ENCODE measurements at regions not wholly inside any gene's neighbourhood (a gene's known extent, or its start where the extent isn't known, plus 50 kb on each side); places are given as distances from the start of the nearest gene placed in this dataset.

GRCh38 chr12:41959271-41959670 lies 185.4 kb downstream of the GXYLT1 start:
- Histone ChIP-seq H3K36me3 (no peaks in the 10 kb centered on the region), H3K4me3 (no peak overlapping the region), H3K27ac (no peak overlapping the region), H3K9me3 (no peaks in the 10 kb centered on the region), H3K4me1 (no peaks in the 10 kb centered on the region), H3K27me3 (no peaks in the 10 kb centered on the region)
- no peak for DNase-seq
- ATAC-seq (ENCODE audit: low FRiP score in 2 of 2): no peak
- WGBS, 2 donors: 80 to 91% methylated on average over 2 of the region's 2 CpGs
- TF ChIP-seq CTCF (IDR thresholded peaks at IDR 0.05): no peak
- no peak for TF ChIP-seq POLR2A (IDR thresholded peaks at IDR 0.05)
- no peak for TF ChIP-seq POLR2AphosphoS5 (IDR thresholded peaks at IDR 0.05)
- TF ChIP-seq EP300 (IDR thresholded peaks at IDR 0.05): no peak

GRCh38 chr12:41956353-41956752 lies 188.3 kb downstream of the GXYLT1 start:
- no peaks in the 10 kb centered on the region for H3K4me1 ChIP-seq
- no peaks in the 10 kb centered on the region for H3K36me3 ChIP-seq
- H3K27ac ChIP-seq: no peak overlapping the region
- no peaks in the 10 kb centered on the region for H3K9me3 ChIP-seq
- DNase-seq: no peak
- H3K4me3 ChIP-seq: no peak overlapping the region
- H3K27me3 ChIP-seq: no peaks in the 10 kb centered on the region
- no peak for TF ChIP-seq POLR2AphosphoS5 (IDR thresholded peaks at IDR 0.05)
- no peak for TF ChIP-seq POLR2A (IDR thresholded peaks at IDR 0.05)
- no peak for TF ChIP-seq EP300 (IDR thresholded peaks at IDR 0.05)
- no peak for TF ChIP-seq CTCF (IDR thresholded peaks at IDR 0.05)
- 68 to 77% methylated on average over 2 of the region's 2 CpGs for WGBS, 2 donors
- ATAC-seq (ENCODE audit: low FRiP score in 2 of 2): no peak

GRCh38 chr12:41950455-41950854 lies 194.2 kb downstream of the GXYLT1 start:
- 27 to 74% methylated on average over 1 of the region's 1 CpG for WGBS, 2 donors
- Histone ChIP-seq H3K27me3 (no peaks in the 10 kb centered on the region), H3K9me3 (peaks cover 0 to 13% (median 9%) of the 10 kb centered on the region in 4 donors), H3K4me3 (no peak overlapping the region), H3K4me1 (no peaks in the 10 kb centered on the region), H3K36me3 (no peaks in the 10 kb centered on the region), H3K27ac (no peak overlapping the region)
- ATAC-seq (ENCODE audit: low FRiP score in 2 of 2) (no peak), DNase-seq (no peak)
- TF ChIP-seq CTCF (IDR thresholded peaks at IDR 0.05) (no peak), POLR2AphosphoS5 (IDR thresholded peaks at IDR 0.05) (no peak), POLR2A (IDR thresholded peaks at IDR 0.05) (no peak), EP300 (IDR thresholded peaks at IDR 0.05) (no peak)

GRCh38 chr12:41946106-41946505 lies 198.6 kb downstream of the GXYLT1 start:
- no peak overlapping the region for H3K27ac ChIP-seq
- peaks cover 0 to 14% (median 9%) of the 10 kb centered on the region in 4 donors for H3K9me3 ChIP-seq
- H3K36me3 ChIP-seq: no peaks in the 10 kb centered on the region
- H3K4me1 ChIP-seq: no peaks in the 10 kb centered on the region
- H3K27me3 ChIP-seq: no peaks in the 10 kb centered on the region
- no peak overlapping the region for H3K4me3 ChIP-seq
- WGBS, 2 donors: 100% methylated on average over 1 to 2 of the region's 2 CpGs
- DNase-seq (no peak), ATAC-seq (ENCODE audit: low FRiP score in 2 of 2) (no peak)
- TF ChIP-seq CTCF (IDR thresholded peaks at IDR 0.05) (no peak), POLR2AphosphoS5 (IDR thresholded peaks at IDR 0.05) (no peak), EP300 (IDR thresholded peaks at IDR 0.05) (no peak), POLR2A (IDR thresholded peaks at IDR 0.05) (no peak)

GRCh38 chr12:41944216-41944615 lies 200.5 kb downstream of the GXYLT1 start:
- ATAC-seq (ENCODE audit: low FRiP score in 2 of 2) (no peak), DNase-seq (no peak)
- H3K27ac ChIP-seq: no peak overlapping the region
- no peaks in the 10 kb centered on the region for H3K36me3 ChIP-seq
- TF ChIP-seq CTCF (IDR thresholded peaks at IDR 0.05) (no peak), POLR2AphosphoS5 (IDR thresholded peaks at IDR 0.05) (no peak), POLR2A (IDR thresholded peaks at IDR 0.05) (no peak), EP300 (IDR thresholded peaks at IDR 0.05) (no peak)
- H3K27me3 ChIP-seq: no peaks in the 10 kb centered on the region
- H3K4me1 ChIP-seq: no peaks in the 10 kb centered on the region
- WGBS, 2 donors: 84 to 91% methylated on average over 2 of the region's 2 CpGs
- peaks cover 0 to 14% (median 9%) of the 10 kb centered on the region in 4 donors for H3K9me3 ChIP-seq
- H3K4me3 ChIP-seq: no peak overlapping the region
